ENCODE measurements at regions not wholly inside any gene's neighbourhood (a gene's known extent, or its start where the extent isn't known, plus 50 kb on each side); places are given as distances from the start of the nearest gene placed in this dataset.

GRCh38 chr12:126819554-126819953 lies 1447.4 kb upstream of the TMEM132C start:
- TF ChIP-seq CTCF (IDR thresholded peaks at IDR 0.05): no peak
- TF ChIP-seq POLR2A (IDR thresholded peaks at IDR 0.05): no peak

Data from adrenal gland (tissue), 5 donors.